ENCODE measurements at regions not wholly inside any gene's neighbourhood (a gene's known extent, or its start where the extent isn't known, plus 50 kb on each side); places are given as distances from the start of the nearest gene placed in this dataset.

DNA sequence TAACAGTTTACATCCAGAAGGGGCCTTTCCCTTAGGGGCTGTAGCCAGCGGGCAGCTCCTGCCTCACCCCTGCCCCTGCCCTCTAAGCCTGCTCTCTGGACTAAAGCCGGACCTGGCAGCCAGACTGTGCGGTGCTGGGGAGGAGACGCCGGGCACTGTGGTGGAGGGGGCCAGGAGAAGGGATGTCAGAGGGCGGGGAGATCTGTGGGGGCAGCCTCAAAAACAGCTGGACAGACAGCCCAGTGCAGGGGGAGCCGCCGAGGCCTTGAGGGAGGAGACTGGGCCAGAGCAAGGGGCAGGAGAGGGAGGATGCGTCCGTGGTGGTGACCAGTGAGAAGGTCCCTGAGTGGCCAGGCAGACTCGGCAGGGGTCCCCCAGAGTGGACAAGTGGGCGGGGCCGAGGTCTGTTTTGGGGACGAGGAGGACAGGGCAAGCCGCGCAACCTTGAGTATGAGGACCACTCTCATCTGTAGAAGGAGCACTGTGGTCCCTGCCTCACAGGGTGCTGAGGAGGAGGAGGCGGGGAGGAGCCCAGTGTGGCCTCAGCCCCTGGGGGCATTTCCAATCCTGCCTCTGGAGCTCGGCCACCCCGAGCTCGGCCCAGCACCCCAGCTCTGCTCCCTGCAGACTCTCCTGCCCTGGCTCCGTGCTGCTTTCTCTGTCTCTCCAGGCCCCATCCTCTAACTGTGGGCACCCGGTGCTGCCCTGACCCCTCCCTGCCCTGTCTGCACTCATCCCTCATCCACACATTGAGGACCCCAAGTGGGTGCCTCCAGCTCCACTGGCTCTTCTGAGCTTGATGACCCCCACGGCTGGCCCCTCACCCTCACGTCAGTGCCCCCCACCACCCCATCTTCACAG is 59.2 kb upstream of the NKX1-1 start:
- TF ChIP-seq, protein P1, sequence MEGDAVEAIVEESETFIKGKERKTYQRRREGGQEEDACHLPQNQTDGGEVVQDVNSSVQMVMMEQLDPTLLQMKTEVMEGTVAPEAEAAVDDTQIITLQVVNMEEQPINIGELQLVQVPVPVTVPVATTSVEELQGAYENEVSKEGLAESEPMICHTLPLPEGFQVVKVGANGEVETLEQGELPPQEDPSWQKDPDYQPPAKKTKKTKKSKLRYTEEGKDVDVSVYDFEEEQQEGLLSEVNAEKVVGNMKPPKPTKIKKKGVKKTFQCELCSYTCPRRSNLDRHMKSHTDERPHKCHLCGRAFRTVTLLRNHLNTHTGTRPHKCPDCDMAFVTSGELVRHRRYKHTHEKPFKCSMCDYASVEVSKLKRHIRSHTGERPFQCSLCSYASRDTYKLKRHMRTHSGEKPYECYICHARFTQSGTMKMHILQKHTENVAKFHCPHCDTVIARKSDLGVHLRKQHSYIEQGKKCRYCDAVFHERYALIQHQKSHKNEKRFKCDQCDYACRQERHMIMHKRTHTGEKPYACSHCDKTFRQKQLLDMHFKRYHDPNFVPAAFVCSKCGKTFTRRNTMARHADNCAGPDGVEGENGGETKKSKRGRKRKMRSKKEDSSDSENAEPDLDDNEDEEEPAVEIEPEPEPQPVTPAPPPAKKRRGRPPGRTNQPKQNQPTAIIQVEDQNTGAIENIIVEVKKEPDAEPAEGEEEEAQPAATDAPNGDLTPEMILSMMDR (IDR thresholded peaks at IDR 0.05; ENCODE audit: insufficient read depth, low read length, poor library complexity, severe bottlenecking): no peak
- Histone ChIP-seq H3K4me3 (replicated peaks; ENCODE audit: low read depth, low read length) (no peak overlapping the region), H3K36me3 (ENCODE audit: control insufficient read depth, insufficient read depth, low read length) (no peaks in the 10 kb centered on the region), H3K27me3 (replicated peaks; ENCODE audit: control insufficient read depth, insufficient read depth, low read length) (no peaks in the 10 kb centered on the region)
- DNase-seq (ENCODE audit: extremely low read depth, insufficient read length): no peak

DNA sequence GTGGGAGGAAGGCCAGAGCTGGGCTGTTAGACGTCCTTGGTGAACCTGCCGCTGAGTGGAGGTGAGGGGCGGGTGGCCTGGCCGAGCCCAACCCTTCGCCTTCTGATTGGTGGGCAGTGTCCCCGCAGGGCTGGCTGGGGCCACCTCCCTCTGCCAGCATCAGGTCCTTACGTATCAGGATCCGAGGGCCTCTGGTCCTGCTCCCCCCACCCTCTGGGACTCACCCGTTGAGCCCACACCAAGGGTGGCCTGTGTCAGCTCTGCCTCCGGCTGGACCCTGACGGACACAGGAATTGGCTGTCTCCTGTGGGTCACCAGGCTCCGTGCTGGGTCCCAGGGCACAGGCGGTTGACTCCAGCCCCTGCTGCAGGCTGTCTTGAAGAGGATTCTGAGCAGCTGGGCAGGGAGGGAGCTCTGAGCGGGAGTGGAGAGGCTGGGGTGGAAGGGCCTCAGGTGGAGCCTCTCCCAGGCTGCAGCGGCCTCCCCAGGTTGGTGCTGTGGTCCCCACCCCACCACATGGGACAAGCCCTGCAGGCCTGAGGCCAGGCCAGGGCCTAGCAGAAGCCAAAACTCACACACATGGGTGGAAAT is 58.4 kb upstream of the NKX1-1 start:
- no peak for DNase-seq (ENCODE audit: extremely low read depth, insufficient read length)
- Histone ChIP-seq H3K4me3 (replicated peaks; ENCODE audit: low read depth, low read length) (no peak overlapping the region), H3K27me3 (replicated peaks; ENCODE audit: control insufficient read depth, insufficient read depth, low read length) (no peaks in the 10 kb centered on the region), H3K36me3 (ENCODE audit: control insufficient read depth, insufficient read depth, low read length) (no peaks in the 10 kb centered on the region)
- TF ChIP-seq, protein P1 (IDR thresholded peaks at IDR 0.05; ENCODE audit: insufficient read depth, low read length, poor library complexity, severe bottlenecking): no peak

- Histone ChIP-seq H3K27me3 (replicated peaks; ENCODE audit: control insufficient read depth, insufficient read depth, low read length) (no peaks in the 10 kb centered on the region), H3K36me3 (ENCODE audit: control insufficient read depth, insufficient read depth, low read length) (no peaks in the 10 kb centered on the region), H3K4me3 (replicated peaks; ENCODE audit: low read depth, low read length) (no peak overlapping the region)
- no peak for DNase-seq (ENCODE audit: extremely low read depth, insufficient read length)
- TF ChIP-seq, protein P1 (IDR thresholded peaks at IDR 0.05; ENCODE audit: insufficient read depth, low read length, poor library complexity, severe bottlenecking): no peak
Observed at GRCh38 chr4:1463927-1464540, 57.8 kb upstream of the NKX1-1 start.

DNA sequence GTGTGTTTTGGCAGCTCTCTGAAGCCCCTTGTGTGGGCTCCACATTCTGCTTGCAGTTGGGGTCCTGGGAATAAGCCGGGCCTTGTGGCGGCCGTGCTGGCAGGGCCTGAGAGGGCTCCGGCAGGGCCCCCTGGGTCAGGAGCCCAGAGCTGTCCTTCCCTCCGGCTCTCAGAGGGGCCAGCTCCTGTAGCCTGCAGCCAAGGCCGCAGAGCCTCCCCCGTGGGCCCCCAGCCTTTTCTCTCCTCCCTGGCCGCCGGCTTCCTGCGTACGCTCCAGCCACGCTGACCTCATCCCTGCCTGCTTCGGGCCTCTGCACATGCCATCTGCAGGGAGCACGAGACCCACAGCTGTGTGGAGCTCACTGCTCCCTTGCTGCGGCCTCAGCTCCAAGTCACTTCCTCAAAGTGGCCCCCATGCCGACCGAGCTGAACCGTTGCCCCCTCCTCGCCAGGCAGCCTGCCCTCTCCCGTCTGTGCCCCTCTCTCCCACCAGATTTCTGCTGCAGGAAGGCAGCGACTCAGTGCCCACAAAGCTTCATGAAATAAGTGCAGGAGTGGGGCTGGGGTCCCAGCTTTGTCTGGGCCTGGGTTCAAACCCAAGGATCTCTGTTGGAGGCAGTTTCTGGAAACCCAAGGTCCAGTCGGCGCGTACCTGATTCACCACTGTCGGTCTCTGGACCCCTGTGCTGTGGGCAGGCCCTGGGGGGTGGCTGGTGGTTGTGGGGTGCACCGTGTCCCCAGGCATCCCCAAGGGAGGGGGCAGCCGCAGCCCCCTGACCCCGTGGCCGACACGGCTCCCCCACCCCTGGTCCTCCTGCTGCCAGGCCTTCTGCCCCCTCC is 57.1 kb upstream of the NKX1-1 start:
- DNase-seq (ENCODE audit: extremely low read depth, insufficient read length): no peak
- no peaks in the 10 kb centered on the region for H3K27me3 ChIP-seq (replicated peaks; ENCODE audit: control insufficient read depth, insufficient read depth, low read length)

GRCh38 chr4:1462768-1463075 is 56.5 kb upstream of the NKX1-1 start:
- Histone ChIP-seq H3K36me3 (ENCODE audit: control insufficient read depth, insufficient read depth, low read length) (no peaks in the 10 kb centered on the region), H3K27me3 (replicated peaks; ENCODE audit: control insufficient read depth, insufficient read depth, low read length) (no peaks in the 10 kb centered on the region), H3K4me3 (replicated peaks; ENCODE audit: low read depth, low read length) (no peak overlapping the region)
- TF ChIP-seq, protein P1 (IDR thresholded peaks at IDR 0.05; ENCODE audit: insufficient read depth, low read length, poor library complexity, severe bottlenecking): no peak
- no peak for DNase-seq (ENCODE audit: extremely low read depth, insufficient read length)

More for the DNA sequence above, 57.1 kb upstream of the NKX1-1 start:
- Histone ChIP-seq H3K36me3 (ENCODE audit: control insufficient read depth, insufficient read depth, low read length) (no peaks in the 10 kb centered on the region), H3K4me3 (replicated peaks; ENCODE audit: low read depth, low read length) (no peak overlapping the region)
- TF ChIP-seq, protein P1 (IDR thresholded peaks at IDR 0.05; ENCODE audit: insufficient read depth, low read length, poor library complexity, severe bottlenecking): no peak
